DMS 273 (cell line): ENCODE measurements at regions not wholly inside any gene's neighbourhood (a gene's known extent, or its start where the extent isn't known, plus 50 kb on each side); places are given as distances from the start of the nearest gene placed in this dataset.

ENCODE experiments used
- DNase-seq: peaks from one replicate; lab custom pipeline; 2025; ENCODE audit not compliant: unreplicated experiment; lab: John Stamatoyannopoulos, UW

DNA sequence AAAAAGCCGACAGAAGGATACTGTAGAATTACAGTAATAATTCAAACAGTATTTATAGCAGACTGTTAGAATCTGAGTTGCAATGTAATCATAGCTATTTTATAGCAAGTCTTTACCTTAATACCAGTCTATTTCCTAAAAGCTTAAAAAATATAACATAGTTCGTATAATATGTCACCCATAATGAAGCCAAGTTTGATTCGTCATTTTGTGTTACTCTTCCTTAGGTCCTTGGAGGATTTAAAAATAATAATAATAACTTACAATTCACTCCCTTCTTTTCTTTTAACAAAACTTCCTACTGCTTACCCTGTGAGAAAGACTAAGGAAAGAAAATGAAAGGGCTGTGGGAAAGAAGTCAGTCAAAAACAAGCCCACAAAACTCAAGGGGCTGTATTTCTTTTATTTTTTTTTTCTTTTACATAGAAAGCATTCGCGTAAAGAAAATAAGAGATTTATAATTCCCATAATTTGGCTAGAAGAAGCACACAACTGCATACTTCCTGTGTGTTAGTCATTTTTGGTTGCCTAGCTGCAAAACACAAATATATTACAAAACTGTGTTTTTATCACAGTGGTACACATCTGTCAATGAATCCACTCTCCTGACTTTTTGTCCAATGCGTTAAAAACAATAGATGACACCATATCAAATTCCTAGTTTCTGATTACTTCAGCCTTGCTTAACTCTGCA, 187.2 kb upstream of the CELF2 start:
- no peak for DNase-seq

DNA sequence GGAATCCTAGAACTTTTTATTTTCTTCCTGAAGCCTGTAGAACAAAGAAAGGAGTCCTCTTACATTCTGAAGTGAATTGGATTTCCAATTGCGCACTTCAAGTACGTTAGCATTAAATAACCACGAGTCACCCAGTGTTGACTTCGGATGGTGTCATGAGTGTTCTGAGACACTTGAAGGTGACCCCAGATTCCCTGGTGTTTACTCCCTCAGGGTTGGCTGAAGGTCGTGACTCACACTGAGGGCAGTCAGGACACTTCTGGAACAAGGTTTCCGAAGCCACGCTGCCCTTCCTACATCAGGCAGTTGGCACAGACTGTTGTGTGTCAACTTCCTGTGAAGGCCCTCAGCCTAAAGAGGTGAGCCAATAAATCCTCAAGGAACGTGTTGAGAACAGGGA, 186.6 kb upstream of the CELF2 start:
- no peak for DNase-seq

DNA sequence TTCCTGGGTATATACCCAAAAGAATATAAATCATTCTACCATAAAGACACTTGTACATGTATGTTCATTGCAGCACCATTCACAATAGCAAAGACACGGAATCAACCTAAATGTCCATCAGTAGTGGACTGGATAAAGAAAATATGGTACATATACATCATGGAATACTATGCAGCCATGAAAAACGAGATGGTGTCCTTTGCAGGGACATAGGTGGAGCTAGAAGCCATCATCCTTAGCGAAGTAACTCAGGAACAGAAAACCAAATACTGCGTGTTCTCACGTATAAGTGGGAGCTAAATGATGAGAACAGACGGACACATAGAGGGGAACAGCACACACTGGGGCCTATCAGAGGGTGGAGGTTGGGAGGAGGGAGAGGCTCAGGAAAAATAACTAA, 183.7 kb upstream of the CELF2 start:
- no peak for DNase-seq

DNA sequence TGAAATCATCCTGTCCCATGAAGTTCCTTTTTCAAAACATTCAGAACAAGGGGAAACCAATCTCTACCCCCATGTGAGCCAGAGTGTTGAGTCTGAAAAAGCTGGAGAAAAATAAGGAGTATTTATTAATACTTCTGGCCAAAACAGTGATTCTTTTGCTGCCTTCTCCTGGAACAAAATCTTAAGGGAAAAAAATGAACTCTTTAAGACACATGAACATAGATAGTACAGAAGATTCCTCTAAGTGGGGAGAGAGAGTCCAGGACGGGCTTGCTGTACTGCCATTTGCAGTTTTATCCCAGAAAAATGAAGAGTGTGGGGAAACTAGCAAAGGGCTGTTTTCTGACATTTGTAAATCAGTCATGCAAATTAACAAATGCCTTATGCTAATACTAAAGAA, 173.4 kb upstream of the CELF2 start:
- DNase-seq = no peak

DNA sequence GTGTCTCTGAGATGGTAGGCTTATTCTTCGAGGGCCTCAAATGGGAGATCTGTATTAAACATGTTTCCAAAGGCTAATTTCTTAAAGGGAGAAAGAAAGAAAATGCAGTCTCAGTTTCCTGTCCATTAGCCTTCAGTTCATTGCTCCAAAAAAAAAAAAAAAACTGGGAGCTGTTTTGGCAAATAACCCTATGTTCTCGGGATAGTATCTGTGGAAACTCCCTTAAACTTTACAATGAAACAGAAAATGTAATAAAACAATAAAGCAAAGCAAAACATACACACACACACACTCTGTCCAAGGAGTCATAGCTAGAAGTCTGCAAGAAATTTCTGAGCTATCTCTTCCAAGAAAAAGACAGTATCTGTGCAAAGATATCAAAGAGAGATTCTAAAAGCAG, 172.5 kb upstream of the CELF2 start:
- no peak for DNase-seq

DNA sequence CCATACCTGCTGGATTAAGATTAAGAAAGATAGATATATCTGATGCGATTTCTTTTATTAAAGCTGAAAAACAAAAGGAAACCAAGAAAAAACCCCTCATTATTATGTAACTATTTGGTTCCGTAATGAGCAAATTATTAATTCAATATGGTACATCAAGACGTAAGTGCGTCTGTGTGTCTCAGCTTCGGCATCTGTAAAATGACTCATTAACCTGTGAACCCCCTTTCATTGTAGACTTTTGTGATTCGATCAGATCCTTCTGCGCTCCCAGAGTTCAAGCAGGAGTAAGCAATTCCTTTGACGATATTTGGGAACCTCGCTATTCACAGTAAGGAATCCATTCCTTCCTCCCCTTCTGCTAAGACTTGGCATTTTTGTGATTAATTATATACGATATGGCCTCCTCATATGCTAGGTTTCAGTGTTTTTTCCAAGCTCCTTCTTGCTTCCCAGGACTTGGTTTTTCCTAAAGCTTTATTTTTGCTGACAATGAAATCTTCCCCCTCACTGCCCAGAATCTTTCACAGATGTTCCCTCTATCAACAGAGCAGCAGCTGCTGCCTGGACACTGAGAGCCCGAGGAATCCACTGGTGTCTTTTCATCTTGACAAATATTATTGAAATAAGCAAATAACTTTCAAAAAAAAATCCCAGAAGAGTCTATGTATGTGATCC, 171.7 kb upstream of the CELF2 start:
- no peak for DNase-seq

DNA sequence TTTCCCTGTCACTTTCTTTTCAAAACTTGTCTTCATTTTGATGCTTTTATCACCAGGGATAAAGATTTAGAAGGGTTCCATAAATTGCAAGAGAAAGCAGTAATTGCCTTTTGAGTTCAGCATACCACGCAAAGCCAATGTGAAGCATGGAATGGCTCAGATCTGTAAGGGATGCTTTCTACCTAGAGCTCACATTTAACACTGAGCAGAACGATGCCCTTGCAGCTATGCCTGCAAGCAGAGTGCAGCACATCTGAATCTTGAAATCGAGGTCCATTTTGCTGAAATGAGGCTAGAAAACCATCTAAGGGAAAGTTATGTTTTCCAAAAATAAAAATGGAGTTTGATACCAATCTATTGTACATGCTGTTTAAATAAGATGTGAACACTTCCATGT, 171.2 kb upstream of the CELF2 start:
- no peak for DNase-seq

DNA sequence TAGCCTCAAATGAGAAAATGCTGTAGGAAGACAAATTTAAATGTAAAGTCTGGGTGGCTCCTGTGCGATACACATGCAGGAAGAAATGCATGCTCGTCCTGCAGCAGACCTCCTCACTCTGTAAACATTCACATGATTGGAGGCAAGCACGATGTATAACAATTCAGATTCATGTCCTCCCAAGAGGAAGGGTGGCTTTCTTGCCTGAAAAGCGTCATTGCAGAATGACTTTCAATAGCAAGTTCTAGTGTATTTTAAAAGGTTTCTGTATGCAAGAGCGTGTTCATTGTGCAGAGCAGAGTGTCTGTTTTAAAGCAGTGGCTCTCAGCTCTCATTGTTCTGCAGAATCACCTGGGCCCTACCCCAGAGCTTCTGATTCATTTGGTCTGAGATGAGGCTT, 170.3 kb upstream of the CELF2 start:
- no peak for DNase-seq

DNA sequence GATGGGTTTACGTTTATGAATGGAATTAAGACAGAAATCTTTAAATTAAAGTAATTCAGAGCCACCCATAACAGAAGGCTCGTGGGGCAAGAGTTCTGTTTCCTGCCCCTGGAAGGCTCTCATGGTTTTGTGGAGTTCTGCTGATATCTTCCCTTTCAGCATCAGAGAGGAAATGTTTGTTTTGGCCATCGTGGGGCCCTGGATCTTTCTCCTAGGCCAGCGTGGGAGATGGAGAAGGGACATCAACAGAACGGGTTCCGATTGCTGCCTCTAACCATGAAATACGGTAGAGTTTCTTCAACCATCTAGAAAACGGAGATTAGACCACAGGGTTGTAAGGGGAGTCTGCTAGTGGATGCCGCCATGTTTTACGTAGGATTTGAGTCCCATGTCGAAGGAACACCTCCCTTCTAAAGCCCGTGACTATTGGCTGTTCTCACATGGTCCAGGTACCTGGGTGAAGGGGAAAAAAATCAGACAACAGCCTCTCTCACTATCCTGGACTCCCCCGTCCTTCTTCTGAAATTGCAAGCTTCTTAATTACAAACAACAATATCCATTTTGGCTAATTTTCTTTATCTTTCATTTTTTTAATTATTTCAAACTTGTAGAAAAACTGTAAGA, 169.1 kb upstream of the CELF2 start:
- no peak for DNase-seq

DNA sequence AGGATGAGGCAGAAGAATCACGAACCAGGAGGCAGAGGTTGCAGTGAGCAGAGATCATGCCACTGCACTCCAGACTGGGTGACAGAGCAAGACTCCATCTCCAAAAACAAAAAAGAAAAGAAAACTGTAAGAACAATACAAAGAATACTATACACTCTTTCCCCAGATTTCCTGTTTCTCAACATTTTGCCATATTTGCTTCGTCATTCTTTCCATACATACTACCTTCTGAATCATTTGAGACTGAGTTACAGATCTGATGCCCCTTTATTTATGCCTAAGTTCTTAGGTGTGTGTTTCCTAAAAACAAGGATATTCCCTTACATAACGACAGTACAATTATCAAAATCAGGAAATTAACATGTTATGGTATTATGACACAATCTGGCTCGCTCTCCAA, 168.4 kb upstream of the CELF2 start:
- DNase-seq = no peak

DNA sequence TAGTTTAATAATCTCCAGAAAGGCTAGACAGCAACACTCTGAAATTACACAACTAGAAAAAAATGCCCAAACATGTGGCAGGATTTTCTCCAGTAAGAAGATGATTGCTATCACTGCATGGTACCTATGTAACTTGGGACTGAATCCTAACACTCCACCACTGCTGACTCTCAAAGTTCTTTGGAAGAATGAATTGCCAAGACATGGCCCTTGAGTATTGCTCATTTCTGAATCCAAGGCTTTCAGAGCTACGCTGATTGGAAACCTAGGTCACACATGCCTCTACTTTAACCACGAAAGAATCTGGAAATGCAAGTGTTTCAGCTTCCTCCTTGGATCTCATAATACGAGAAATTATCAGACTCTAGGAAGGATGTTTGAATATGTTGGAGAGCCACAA, 167.5 kb upstream of the CELF2 start:
- DNase-seq = no peak

DNA sequence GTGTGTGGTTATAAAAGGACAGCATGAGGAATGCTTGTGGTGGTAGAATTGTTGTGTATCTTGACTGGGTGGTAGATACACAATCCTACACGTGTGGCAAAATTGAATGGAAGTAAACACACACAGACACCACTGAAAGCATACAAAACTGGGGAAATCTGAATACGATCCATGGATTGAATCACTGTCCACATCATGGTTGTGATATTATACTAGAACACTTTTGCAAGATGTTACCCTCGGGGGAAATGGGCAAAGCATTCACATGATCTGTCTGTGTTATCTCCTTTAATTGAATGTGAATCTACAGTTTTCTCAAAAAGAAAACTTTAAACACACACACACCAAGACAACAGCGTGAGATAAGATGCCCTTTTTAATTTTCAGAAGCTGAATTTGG, 165.2 kb upstream of the CELF2 start:
- no peak for DNase-seq

DNA sequence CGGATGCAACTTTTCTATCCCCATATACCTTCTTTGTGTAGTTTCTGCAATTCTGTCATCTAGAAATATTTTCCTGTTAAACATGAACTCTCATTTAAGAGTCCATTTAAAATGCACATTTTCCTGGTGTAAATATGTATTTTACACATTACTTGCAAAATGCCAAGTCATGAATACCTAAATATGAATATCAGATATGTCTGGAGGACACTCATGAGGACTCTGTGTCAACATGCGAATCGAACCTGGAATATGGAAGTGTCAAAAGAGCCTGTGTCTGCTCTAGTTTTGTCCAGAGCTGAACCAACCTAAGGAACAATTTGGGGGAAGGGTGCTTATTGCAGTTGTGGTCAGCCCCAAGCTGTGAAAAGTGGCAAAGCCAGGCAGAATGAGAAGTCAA, 163.7 kb upstream of the CELF2 start:
- no peak for DNase-seq

DNA sequence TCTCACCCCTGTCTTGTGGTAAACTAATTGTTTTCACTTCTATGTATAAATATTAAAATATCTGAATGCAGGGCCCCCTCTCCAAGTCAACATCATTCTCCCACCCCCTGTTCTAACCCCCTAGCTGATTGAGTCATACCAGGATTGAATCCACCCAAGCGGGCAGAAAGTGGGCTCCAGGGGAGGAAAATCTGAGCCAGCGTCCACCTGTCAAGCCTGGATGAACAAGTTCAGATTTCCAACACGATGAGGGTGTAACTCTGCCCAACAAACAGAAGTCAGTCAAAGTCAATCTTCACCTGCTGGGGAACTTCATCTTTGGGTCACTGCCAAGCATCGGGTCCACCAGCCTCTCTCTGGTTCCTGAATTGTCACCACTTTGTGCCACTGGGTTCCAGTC, 162.9 kb upstream of the CELF2 start:
- DNase-seq = no peak

DNA sequence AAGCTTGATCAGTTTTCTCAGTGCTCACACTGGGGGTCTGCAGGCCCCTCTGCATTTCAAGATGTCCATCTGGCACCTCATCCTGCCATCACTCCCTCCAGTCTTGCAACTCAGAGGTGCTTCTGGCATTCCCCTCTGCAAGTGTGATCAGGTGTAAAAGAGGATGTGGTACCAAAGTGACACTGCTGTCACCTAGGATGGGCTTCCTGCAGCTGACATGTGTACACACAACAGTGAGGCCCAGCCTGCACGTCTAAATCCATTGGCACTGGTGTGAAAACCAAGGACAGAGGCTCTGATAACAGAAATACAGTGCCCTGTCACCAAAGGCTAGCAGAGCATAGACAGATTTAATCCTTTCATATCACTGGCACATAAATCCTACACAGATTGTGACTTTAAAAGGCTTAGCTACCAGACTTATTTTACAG, 162.5 kb upstream of the CELF2 start:
- no peak for DNase-seq

DNA sequence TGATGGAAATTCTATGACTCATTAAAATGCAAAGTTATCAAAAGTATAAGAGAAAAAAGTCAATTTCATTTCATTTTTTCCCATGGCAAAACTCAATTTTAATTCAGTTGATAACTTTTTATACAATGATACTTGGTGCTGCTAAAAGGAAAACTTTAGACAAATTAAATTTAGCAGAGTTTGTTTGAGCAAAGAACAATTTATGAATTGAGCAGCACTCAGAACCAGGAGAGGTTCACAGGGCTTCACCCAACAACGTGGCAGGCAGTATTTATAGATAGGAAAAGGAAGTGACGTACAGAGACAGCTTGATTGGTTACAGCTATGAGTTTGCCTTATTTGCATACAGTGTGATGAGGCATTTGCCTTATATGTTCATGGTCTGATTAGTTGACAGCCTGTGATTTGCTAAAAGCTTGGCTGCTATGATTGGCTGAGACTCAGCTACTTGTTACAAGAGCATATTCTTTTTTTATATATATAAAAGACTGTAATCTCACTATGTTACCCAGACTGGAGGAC, 157.2 kb upstream of the CELF2 start:
- DNase-seq = no peak

DNA sequence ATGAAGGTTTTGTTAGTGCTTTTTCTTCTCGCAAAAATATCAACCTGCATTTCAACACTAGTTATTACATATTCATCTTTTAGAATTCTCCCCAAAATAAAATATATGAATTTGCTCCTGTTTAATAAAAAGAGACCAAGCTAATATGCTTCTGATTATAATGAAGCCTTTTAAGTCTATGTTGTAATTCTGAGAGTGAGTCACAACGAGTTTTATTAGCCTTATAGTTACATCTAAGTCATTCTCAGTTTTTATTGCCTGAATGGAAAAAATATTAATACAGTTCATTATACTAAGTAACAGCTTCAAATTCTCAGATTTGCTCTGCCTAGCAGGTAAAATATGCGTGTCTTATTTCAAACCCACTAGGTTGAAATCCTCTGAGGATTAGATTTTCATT, 152.4 kb upstream of the CELF2 start:
- DNase-seq = no peak

DNA sequence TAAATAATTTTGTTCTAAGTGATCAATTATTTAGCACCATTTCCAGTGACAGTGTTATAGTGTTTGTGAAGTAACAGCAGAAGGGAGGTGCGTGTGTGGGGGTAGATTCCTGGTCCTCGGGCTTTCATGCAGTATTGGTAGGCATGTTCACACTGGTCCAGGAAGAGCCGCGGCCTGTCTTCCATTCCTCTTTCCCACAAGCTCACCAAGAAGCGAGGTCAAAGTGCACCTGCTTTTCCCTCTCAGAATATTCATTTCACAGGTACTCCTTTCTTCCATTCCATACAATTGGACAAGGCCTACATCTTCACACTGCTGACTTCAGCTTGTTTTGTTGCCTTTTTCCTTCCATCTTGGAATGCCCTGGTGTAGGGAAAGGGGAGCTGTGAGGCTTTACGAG, 151.8 kb upstream of the CELF2 start:
- no peak for DNase-seq

DNA sequence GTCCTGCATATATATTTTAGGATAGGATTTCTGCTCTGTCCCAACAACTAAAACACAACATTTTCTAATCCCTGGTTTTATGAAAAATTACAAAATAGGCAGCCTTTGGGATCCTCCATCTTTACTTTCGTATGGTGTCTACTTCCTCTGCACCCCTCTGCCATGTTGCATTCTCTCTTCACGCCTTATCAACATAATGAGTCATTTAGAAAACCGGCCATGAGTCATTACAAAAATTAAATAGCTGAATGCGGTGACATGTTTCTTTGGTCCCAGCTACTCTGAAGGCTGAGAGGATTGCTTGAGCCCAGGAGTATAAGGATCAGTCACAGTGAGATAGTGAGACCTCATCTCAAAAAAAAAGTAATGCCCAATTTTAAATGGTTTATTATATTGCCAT, 148.1 kb upstream of the CELF2 start:
- no peak for DNase-seq

DNA sequence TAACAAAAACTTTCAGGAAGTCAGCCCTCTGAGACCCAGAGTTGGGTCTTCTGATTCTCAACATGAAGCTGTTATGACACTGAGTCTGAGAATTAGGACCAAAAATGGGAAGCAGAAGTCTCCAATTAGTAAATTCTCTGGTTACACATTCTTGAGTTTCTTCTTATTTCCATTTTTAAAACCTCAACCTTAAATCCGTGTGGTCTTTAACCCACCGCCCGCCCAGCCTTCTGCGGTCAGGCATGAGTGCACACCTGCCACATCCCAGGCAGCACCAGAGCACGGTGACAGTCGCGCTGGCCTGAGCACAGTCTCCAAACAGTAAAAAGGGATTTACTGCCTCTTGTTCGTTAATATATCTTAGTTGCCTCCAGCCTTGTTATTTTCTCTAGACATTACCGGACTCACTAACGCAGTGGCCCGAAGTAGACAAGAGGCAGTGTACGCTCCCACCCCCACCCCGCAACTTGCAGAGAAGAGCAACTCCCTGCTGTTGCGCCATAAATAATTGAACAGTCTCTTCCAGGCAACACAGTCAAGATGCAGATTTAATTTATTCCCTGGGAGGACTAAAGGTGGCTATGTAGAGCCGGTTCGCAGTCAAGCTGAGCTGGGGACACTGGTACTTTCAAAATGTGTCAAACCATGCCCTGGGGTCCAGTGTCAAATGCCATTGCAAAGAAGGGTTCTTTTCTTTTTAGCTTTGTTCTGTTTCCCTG, 147.0 kb upstream of the CELF2 start:
- DNase-seq = no peak

DNA sequence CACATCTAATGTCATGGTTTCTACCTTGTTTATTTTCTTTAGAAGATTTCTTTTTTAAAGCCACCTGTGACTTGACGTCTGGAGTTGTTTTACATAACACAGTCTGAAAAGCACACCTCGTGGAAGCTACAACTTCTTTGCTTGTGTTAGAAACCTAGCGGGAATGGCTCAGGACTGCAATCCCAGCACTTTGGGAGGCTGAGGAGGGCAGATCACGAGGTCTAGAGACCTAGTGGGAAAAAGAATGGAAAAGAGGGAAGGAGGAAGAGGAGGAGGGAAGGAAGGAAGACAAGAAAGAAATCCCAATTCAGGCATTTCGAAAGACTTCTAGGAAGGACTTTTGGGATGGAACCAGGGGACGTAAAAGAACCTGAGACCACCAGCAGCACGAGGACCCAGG, 146.3 kb upstream of the CELF2 start:
- DNase-seq = no peak
